Uterus (tissue), 3 donors: ENCODE measurements at regions not wholly inside any gene's neighbourhood (a gene's known extent, or its start where the extent isn't known, plus 50 kb on each side); places are given as distances from the start of the nearest gene placed in this dataset.

Experiments used
- DNase-seq, 2 donors: peaks; one replicate each; pipeline ENCODE4 v3.0.0-alpha.2; 2019 to 2020
- H3K27ac ChIP-seq, 2 donors: fragments of 200-600 bp; sonication (generic); 1 replicate in 1 of 2; 2 replicates in 1 of 2; pipeline ENCODE4 v1.5.1; 2016 to 2018
- H3K27me3 ChIP-seq, 2 donors: fragments of 200-600 bp; sonication (generic); one replicate each; pipeline ENCODE4 v1.5.1; 2018 to 2019; ENCODE audit warnings: control low read depth in 1 of 2
- H3K36me3 ChIP-seq, 2 donors: fragments of 200-600 bp; sonication (generic); one replicate each; pipeline ENCODE4 v1.5.1; 2019; ENCODE audit warnings: control low read depth in 1 of 2
- H3K4me1 ChIP-seq, 2 donors: fragments of 200-600 bp; sonication (generic); one replicate each; pipeline ENCODE4 v1.5.1; 2018 to 2019; ENCODE audit warnings: control low read depth in 1 of 2
- H3K4me3 ChIP-seq, 2 donors: fragments of 200-600 bp; sonication (generic); 1 replicate in 1 of 2; 2 replicates in 1 of 2; pipeline ENCODE4 v1.5.1; 2018 to 2019; ENCODE audit warnings: mild to moderate bottlenecking in 1 of 2
- H3K9me3 ChIP-seq, 2 donors: fragments of 200-600 bp; sonication (generic); one replicate each; pipeline ENCODE4 v1.5.1; 2019; ENCODE audit warnings: control low read depth in 1 of 2
- CTCF ChIP-seq, 4 experiments: fragments of 200-600 bp in 2 of 4; fragments of 450-650 bp in 2 of 4; sonication (generic) in 2 of 4; IDR thresholded peaks; one replicate each; pipeline ENCODE4 v1.5.1; 2016 to 2019; ENCODE audit warnings: antibody characterized with exemption in 4 of 4, mild to moderate bottlenecking in 2 of 4, moderate library complexity in 1 of 4
- POLR2A ChIP-seq, 2 donors: fragments of 450-650 bp; IDR thresholded peaks; one replicate each; pipeline ENCODE4 v1.6.1; 2016; ENCODE audit warnings: antibody characterized with exemption in 2 of 2, mild to moderate bottlenecking in 1 of 2, moderate library complexity in 1 of 2
- intact Hi-C: fragments of 100-400 bp; cut with DNase I; formaldehyde crosslinking; loops from one replicate; pipeline ENCODE4 v1.15.1; 2023; ENCODE audit warnings: low total_unique reads
- donor health status: DM: yes; HTN: yes; CAD: no.

- Histone ChIP-seq H3K4me3 (no peak overlapping the region), H3K9me3 (no peaks in the 10 kb centered on the region), H3K36me3 (no peaks in the 10 kb centered on the region), H3K4me1 (no peaks in the 10 kb centered on the region), H3K27me3 (no peaks in the 10 kb centered on the region), H3K27ac (no peak overlapping the region)
- DNase-seq: no peak
- TF ChIP-seq POLR2A (IDR thresholded peaks at IDR 0.05) (no peak), CTCF (IDR thresholded peaks at IDR 0.05) (no peak)
- intact Hi-C loops: no loop called here
Measured at GRCh38 chr1:56000424-56000823, 578.9 kb downstream of the PLPP3 start.

GRCh38 chr1:55997536-55997935, 581.8 kb downstream of the PLPP3 start:
- Histone ChIP-seq H3K36me3 (no peaks in the 10 kb centered on the region), H3K4me3 (no peak overlapping the region), H3K27me3 (no peaks in the 10 kb centered on the region), H3K27ac (no peak overlapping the region), H3K9me3 (no peaks in the 10 kb centered on the region), H3K4me1 (no peaks in the 10 kb centered on the region)
- DNase-seq: no peak
- intact Hi-C loops: no loop called here
- TF ChIP-seq CTCF (IDR thresholded peaks at IDR 0.05): no peak
- TF ChIP-seq POLR2A (IDR thresholded peaks at IDR 0.05): no peak

- Histone ChIP-seq H3K4me1 (no peaks in the 10 kb centered on the region), H3K27me3 (no peaks in the 10 kb centered on the region), H3K9me3 (no peaks in the 10 kb centered on the region), H3K36me3 (no peaks in the 10 kb centered on the region), H3K4me3 (no peak overlapping the region), H3K27ac (no peak overlapping the region)
- TF ChIP-seq POLR2A (IDR thresholded peaks at IDR 0.05) (no peak), CTCF (IDR thresholded peaks at IDR 0.05) (no peak)
- intact Hi-C loops: no loop called here
- no peak for DNase-seq
Measured at GRCh38 chr1:55993646-55994318, 585.6 kb downstream of the PLPP3 start.

GRCh38 chr1:55990007-55990406, 589.4 kb downstream of the PLPP3 start:
- intact Hi-C loops: no loop called here

More at GRCh38 chr1:55990007-55990406, 589.4 kb downstream of the PLPP3 start:
- H3K27ac ChIP-seq: no peak overlapping the region
- H3K36me3 ChIP-seq: no peaks in the 10 kb centered on the region
- H3K9me3 ChIP-seq: no peaks in the 10 kb centered on the region
- no peak overlapping the region for H3K4me3 ChIP-seq
- TF ChIP-seq CTCF (IDR thresholded peaks at IDR 0.05): no peak
- TF ChIP-seq POLR2A (IDR thresholded peaks at IDR 0.05): no peak
- no peaks in the 10 kb centered on the region for H3K4me1 ChIP-seq
- DNase-seq: no peak
- H3K27me3 ChIP-seq: no peaks in the 10 kb centered on the region
